GM19455 (cell line): ENCODE measurements at regions not wholly inside any gene's neighbourhood (a gene's known extent, or its start where the extent isn't known, plus 50 kb on each side); places are given as distances from the start of the nearest gene placed in this dataset.

ENCODE experiments used
- ATAC-seq: cut with Tn5 transposase; IDR thresholded peaks from one replicate; pipeline ENCODE4 v1.9.1; 2021; ENCODE audit not compliant: unreplicated experiment

DNA sequence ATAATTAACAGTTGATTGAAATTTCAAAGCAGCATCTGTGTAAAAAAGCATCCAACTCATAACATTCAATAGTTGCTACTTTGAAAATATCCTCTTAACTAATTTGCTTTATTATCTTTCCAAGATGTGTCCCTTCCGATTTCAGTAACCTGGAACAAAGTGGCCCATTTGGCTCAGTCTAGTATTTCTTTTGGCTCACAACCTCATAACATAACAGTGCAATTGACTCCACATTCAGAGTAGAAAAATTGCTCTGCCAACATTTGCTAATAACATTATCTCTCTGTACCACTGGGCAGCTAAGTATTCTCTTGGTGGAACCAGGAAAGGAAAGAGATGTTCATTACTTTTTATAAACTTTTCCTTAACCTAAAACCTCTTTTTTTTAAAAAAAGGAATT lies 571.1 kb upstream of the ARGLU1 start:
- ATAC-seq, result no peak

DNA sequence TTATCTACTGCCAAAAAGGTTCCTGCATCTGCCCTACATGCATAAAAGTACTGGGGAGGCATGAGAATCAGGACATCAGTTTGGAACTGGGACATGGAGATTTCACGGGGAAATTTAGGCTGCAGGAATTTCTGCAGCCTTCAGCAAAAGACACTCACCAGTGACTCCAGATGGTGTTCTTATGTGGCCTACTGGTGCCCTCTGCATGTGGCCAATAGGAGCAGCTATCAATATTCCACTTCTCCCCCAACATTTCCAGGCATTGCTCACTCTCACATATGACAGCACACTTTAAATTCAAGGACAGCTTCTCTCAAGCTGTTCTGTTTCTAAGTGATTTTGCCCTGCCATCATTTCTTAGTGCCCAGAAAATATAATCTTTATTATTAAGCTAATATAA lies 570.5 kb upstream of the ARGLU1 start:
- no peak for ATAC-seq

DNA sequence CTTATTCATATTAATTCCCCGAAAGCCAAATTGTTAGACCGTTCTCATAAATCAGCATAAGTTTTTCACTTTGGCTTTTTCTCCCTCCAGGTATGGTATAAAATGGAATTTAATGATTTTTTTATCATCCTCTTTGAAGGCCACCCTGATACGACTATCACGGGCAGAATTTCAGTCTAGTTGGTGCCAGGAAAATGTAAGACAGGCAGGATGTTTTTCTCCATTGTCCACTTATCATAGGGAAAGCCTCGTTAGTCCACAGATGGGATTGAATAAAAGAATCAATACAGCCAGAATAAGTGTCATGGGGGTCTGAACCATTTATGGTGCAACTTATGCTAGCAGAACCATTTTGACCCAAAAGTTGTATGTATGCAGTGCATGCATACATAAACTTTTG lies 566.0 kb upstream of the ARGLU1 start:
- ATAC-seq, result no peak

DNA sequence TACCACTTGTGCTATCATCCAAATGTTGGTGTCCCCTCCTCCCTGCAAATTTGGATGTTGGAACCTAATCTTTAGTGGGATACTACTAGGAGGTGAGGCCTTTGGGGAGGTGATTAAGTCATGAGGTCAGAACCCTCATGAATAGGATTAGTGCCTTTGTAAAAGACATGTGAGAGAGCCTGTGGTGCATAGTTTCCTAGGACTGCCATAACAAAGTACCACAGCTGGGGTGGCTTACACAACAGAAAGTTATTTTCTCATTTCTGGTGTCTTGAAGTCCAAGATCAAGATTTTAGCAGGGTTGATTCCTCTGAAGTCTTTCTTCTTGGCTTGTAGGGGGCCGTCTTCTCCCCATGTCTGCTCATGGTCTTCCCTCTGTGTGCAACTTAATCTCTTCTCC lies 562.6 kb upstream of the ARGLU1 start:
- ATAC-seq, result no peak

DNA sequence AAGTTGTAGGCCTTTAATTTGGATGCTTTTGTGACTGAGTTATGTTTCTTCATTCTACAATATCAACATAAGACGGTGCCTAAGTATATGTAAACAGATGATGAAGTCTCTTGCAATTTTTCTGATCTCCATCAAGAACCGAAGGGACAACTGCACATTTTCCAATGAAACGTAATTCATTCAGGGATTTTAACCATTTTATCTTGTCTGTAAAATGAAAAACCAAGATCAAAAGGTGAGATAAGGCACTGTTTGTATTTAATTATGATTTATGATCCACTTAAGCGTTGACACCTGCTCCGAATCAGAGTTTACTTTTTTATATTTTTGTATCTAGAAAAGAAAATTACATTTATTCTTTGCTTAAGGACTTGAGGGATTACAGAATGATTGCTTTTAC lies 556.8 kb upstream of the ARGLU1 start:
- ATAC-seq, result no peak

DNA sequence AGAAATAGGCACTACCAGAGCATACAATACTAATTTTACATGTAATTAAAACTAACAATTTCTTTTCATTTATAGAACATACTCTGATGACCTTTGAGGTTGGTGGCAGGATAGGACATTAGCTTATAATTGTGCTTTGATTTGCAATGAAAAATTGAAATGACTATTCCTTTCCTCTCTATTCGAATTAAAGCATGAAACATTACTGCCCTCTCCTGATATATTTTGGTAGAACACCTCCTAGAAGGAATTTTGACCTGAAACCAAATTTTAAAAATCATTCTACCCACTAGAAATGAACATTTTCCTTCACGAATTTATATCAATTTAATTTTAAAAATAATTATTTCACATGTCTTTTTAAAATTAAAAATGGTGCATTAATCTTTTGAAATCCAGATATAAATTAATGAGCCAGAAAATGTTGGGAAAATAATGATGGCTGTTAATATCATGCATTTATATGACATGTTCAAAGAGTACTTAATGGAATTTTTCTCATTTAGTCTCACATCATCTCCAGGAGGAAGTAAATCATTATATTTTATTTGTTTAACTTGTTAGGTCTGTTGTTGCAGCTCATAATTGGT lies 556.3 kb upstream of the ARGLU1 start:
- no peak for ATAC-seq

DNA sequence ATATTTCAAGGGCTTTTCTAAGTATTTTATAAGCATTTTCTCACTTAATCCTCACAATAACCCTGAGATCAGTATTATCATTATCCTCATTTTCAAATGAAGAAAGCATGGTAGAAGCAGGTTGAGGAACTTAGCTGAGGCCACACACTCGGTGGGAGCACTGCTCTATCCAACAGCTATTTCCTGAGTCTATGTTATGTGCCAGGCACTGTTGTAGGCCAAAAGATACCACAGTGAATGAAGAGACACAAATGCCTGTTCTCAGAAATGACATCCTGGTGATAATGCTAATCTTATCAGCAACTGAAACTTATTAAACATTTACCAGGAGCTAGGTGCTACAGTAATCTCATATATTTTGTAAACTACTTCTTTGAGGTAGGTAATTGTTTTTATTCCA lies 553.9 kb upstream of the ARGLU1 start:
- ATAC-seq, result no peak

DNA sequence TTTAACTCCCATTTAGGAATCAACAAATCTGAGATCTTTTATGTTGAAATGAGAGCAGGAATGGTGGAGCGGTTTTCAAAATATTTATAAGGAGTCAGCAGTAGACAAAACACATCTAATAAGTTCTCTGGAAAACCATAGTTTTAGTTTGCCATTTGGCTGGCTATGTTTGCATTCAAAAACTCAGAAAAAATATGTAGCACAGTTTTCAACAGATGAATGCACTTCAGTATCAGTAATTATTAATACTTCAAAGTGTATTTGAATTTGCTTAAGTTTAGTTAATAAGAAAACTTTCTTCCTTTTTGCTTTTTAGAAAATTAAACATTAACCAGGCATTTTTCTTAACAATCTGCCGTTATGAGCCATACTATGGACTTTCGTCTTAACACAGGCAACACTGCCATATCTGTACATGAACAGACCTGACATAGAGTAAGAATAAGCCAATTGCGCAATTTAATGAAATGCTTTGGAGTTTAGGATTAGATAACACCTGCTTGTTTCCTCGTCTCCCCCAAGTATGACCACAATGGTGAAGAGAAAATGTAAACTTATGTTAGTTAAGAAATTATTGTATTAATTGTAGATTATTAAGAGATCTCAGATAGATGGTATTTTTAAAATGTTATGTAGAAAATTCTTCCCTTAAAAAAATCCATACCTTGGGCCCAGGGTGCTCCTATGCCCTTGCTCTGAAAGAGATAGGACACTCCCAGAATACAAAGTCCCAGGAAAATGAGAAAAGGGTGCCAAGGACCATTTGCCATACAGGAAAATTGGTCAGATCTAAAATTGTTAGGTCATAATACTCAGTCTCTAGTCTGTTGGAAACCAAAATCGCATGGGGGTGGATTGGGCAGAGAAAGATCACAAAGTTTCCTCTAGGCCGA lies 552.3 kb upstream of the ARGLU1 start:
- no peak for ATAC-seq

DNA sequence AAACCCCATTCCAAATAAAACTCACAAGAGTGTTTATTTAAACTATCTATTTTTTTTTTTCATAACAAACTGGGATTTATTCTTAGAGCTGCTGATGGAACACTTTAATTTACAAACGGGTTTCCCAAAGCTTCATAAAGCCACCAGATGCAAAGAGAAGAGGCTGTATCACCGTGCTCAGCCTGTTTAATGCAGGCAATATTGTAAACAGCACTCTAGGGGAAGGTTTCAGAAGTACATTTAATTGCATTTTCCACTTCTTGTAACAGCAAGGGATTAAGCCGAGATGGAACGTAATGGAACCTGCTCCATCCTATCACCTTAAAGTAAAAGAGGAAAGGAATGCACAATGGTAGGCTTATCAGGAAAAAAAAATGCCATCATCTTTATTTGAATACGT lies 550.6 kb upstream of the ARGLU1 start:
- ATAC-seq, result no peak

DNA sequence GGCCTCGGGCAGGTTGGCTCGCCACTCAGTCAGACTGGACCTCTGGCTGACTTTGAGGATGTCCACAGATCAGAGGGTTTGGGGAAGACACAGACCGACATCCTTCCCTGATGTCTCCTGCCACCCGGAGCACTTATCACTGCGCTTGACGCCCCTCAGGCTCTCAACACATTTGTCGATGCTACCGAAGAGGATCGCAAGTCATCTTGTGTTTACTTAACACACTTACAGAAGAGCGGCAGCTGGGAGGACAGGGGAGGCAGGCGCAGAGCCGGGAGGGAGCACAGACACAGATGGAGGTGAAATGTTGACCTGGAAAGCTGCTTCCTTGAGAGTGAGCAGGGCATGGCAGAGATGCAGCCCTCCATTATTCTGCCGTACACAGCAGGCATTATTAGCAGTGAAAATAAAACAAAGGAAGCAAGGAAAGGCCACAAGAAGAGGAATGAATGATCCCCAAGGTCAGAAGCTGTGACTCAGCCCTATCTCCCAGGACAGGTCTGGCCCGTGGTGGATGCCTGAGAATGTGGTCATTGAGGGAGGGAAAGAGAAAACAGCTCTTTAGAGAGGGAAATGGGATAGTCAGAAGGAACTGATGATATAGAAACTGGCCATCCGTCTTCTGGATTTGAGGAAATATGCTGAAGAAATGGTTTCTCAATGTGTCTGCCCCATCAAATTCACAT lies 549.5 kb upstream of the ARGLU1 start:
- no peak for ATAC-seq

DNA sequence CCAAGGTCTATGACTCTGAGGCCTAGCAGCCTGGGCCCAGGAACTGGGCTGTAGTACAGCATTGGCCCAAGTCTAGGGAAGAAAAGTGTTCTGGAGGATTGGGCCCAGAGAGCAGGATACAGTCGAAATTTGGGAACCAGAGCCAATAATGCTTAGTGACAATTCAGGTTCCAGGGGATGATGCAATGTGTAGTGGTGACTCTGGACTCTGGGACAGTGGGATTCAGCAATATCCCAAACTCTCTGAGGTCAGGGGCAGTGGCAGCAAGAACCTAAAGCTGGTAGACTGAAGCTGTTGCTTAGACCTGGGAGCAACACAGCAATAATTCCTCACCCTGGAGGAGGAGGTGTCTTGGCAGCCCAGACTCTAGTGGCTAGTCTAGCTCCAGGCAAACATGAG lies 545.5 kb upstream of the ARGLU1 start:
- ATAC-seq, result no peak

DNA sequence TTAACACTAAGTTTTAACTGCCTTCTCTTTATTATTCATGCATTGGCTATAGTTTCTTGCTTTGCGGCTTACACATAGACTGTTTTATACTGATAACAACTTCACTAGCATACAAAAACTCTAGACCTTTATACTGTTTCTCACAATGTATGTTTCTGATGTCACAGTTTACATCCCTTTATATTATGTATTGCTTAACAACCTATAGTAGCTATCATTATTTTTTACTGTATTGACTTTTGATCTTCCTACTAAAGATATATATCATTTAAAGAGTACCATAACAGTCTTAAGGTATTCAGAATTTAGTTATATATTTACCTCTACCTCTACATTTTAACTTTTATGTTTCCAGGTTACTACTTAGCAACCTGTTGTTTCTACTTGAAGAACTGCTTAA lies 543.3 kb upstream of the ARGLU1 start:
- no peak for ATAC-seq

DNA sequence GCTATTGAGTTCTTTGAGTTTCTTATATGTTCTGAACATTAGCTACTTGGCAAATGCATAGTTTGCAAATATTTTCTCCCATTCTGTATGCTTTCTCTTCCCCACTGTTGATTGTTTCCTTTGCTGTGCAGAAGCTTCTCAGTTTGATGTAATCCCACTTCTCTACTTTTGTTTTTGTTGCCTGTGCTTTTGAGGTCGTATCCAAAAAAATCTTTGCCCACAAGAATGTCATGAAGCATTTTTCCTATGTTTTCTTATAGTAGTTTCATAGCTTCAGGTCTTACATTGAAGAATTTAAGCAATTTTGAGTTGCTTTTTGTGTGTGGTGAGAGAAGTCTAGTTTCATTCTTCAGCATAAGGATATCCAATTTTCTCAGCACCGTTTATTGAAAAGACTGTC lies 536.7 kb upstream of the ARGLU1 start:
- no peak for ATAC-seq

DNA sequence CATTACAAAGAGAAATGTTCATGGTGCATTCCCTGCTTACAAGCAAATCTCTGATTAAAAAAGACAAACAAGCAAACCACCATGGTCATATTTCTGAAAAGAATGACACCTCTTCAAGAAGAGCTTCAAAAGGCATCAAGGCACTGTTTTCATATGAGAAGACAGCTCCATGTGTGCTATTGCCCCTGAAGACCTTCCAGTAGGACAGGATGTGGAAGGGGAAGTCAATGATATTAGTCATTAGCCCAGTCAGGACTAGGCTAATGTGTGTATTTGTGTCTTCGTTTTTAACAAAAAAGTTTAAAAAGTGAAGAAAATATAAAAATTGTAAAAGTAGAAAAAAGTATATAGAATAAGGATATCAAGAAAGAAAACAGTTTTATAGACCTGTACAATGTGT lies 534.7 kb upstream of the ARGLU1 start:
- no peak for ATAC-seq

DNA sequence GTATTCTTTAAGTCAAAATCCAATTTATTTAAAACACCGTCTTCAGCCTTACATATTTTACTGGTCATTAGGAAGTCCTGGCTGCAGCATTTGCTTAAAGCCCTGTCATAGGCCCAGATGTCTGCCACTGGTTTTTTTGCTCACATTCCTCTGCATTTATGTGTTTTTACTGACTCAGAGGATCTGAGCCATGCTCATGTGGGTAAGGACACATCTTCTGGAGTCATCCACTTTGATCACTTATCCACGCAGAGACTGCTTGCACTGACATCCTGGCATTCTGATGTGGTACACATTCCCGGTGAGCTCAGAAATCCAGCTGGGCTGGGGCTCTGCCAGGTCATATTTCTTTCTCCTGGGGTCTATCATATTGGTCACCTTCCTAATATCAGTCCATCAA lies 531.7 kb upstream of the ARGLU1 start:
- no peak for ATAC-seq

DNA sequence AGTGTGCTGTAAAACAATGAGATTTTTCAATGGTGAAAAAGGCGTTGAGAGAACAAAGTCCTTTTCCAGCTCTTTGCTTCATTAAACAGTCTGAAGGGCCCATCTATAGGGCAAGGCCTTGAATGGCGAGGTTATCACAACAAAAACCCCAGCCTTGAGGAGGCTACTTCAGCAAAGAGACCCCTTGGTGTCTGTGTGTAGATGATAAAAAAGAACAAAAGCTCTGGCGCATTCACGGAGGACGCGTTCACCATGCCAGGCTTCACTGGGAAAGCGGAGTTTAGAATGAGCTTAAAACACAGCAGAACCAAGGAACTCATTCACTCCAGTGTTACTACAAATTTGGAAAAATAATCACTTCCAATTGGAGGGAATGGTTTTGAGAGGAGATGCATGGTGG lies 530.0 kb upstream of the ARGLU1 start:
- no peak for ATAC-seq

DNA sequence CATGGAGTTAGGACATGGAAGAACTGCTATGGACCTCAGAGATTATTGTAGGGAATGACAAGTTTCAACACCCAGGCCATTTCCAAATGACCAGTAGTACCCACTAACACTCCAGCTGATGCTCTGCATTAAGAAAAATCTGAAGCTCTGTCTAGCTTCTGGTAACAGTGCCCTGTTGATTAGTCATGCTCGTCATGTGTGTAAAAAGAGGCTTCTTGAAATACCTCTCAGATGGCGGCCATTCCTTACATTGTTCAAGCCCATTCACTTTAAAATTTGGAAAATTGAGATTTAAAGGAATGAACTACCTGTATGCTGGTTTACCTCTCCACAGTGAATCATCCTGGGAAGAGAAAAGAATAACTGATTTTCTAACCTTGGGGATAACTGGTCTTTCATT lies 527.9 kb upstream of the ARGLU1 start:
- ATAC-seq, result no peak

DNA sequence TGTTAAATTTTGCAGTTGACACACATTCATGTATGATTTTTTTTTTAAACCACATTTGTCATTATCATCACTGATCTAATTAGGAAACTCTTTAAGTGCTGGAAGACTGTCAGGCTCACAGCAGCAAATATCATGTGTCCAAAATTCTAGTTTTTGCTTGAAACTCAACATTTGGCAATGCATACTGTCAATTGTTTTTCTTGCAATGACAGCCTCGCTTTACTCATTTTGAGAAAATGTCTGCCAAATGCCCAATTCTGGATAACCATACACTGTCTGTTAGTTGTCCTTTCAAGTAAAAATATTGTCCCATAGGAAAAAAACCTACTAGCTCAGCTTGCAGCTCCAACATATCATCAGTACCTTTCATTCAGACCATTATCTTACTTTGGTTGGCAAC lies 523.9 kb upstream of the ARGLU1 start:
- ATAC-seq, result no peak

DNA sequence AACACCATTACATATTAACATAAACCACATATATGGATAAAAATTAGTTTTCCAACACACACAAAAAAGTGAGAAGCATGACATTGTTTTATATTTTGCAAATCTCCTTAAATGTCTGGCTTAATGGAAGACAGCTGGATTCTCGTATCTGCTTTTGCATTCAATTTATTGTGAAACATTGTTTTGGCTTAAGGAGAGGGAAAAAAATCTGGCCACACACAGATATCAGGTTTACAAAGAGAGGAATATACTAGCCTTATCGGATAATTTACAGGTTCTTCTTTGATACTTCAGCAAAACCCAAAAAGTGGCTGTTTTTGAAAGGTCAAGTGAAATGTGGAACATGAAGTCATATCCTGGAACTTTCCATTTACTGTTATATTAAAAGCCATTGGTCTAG lies 523.5 kb upstream of the ARGLU1 start:
- no peak for ATAC-seq

DNA sequence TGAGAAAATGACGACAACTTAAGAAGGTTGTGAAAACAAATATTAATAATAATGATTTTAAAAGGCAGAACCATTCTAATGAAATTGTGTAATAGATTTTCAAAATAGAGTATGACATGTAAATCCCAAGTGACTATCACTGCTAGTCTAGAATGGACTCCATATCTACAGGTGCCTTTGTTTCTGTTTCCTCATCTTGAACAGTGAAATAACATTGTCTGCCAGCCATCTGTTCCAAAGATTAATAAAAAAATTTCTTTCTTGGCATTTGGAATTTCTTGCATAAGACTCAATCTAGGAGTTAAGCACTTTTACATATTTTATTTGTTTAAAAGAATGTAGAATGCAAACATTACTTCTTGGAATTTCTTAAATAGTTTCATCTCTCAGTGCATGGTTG lies 520.1 kb upstream of the ARGLU1 start:
- ATAC-seq, result no peak

DNA sequence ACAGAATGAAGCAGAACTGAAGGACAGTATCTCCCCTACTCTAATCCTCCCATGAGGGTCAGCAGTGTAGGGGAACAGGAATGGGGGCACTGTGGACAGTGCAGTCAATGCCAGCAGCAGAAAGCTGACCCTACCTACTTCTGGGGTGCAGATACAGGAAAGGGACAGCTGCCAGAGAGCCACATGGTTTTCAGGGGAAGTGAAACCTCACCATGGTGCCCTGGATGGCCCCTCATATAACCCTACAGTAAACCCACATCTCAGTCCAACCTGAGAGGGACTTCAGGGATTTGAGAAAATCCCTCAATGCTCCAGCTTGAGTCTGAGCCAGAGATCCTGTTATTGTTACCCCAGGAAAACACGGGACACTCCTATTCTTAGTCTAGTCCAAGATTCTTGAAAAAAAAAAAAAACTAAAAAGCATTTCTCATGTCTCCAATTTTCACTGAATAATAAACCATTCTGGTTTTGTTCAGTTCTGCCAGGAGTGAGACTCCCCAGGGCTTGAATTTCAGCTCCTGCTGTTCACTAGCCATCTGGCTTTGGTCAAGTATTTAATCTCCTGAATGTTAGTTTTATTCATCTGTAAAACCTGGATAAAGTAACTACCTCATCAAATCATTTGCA lies 511.6 kb upstream of the ARGLU1 start:
- no peak for ATAC-seq

DNA sequence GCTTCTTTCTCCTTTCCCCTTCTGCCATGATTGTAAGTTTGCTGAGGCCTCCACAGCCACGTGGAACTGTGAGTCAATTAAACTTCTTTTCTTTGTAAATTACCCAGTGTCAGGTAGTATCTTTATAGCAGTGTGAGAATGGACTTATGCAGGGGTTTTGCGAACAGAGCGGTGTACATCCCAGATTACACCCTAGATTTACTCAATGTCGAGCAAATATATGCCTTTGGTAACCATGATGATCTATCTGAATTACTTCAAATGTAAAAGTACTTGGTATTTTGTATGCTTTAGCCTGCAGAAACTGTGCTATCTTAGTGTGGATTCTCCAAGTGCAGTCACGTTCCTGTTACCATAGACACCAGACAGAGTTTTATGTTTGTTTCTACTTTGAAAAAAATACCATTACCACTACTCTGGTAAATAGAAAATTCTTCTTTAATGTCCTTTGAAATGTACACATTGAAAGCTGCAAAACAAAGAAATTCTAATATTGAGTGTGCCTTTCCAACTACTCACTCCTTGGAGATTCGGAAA lies 510.4 kb upstream of the ARGLU1 start:
- ATAC-seq, result no peak
